ENCODE measurements at regions not wholly inside any gene's neighbourhood (a gene's known extent, or its start where the extent isn't known, plus 50 kb on each side); places are given as distances from the start of the nearest gene placed in this dataset.

- Histone ChIP-seq H3K9me3 (no peaks in the 10 kb centered on the region), H3K27me3 (no peaks in the 10 kb centered on the region), H3K4me1 (no peaks in the 10 kb centered on the region), H3K4me3 (no peak overlapping the region), H3K27ac (no peak overlapping the region), H3K36me3 (no peaks in the 10 kb centered on the region)
- DNase-seq (ENCODE audit: low spot score in 2 of 2): no peak
- TF ChIP-seq CTCF (IDR thresholded peaks at IDR 0.05): no peak
- intact Hi-C loops (cut with DNase I): no loop called here
Measured at GRCh38 chr3:139287557-139287956, 56.3 kb upstream of the MRPS22 start.

GRCh38 chr3:139288266-139288821, 55.5 kb upstream of the MRPS22 start:
- no peak for DNase-seq (ENCODE audit: low spot score in 2 of 2)

GRCh38 chr3:139289860-139290524, 53.8 kb upstream of the MRPS22 start:
- no peak for TF ChIP-seq CTCF (IDR thresholded peaks at IDR 0.05)
- H3K4me3 ChIP-seq: no peak overlapping the region
- H3K4me1 ChIP-seq: no peaks in the 10 kb centered on the region
- intact Hi-C loops (cut with DNase I): no loop called here
- DNase-seq (ENCODE audit: low spot score in 2 of 2): no peak
- no peaks in the 10 kb centered on the region for H3K36me3 ChIP-seq
- no peaks in the 10 kb centered on the region for H3K27me3 ChIP-seq
- H3K9me3 ChIP-seq: no peaks in the 10 kb centered on the region
- no peak overlapping the region for H3K27ac ChIP-seq

More at GRCh38 chr3:139288266-139288821, 55.5 kb upstream of the MRPS22 start:
- Histone ChIP-seq H3K36me3 (no peaks in the 10 kb centered on the region), H3K4me3 (no peak overlapping the region), H3K9me3 (no peaks in the 10 kb centered on the region), H3K27ac (no peak overlapping the region), H3K27me3 (no peaks in the 10 kb centered on the region), H3K4me1 (no peaks in the 10 kb centered on the region)
- intact Hi-C loops (cut with DNase I): no loop called here
- no peak for TF ChIP-seq CTCF (IDR thresholded peaks at IDR 0.05)

- Histone ChIP-seq H3K27ac (no peak overlapping the region), H3K4me1 (no peaks in the 10 kb centered on the region), H3K36me3 (no peaks in the 10 kb centered on the region), H3K4me3 (no peak overlapping the region), H3K9me3 (no peaks in the 10 kb centered on the region), H3K27me3 (no peaks in the 10 kb centered on the region)
- no peak for TF ChIP-seq CTCF (IDR thresholded peaks at IDR 0.05)
- no peak for DNase-seq (ENCODE audit: low spot score in 2 of 2)
- intact Hi-C loops (cut with DNase I): no loop called here
Measured at GRCh38 chr3:139291276-139292051, 52.4 kb upstream of the MRPS22 start.

GRCh38 chr3:139292192-139292591, 51.6 kb upstream of the MRPS22 start:
- no peak overlapping the region for H3K4me3 ChIP-seq
- no peaks in the 10 kb centered on the region for H3K9me3 ChIP-seq
- H3K27me3 ChIP-seq: no peaks in the 10 kb centered on the region
- intact Hi-C loops (cut with DNase I): no loop called here
- TF ChIP-seq CTCF (IDR thresholded peaks at IDR 0.05): no peak
- H3K4me1 ChIP-seq: no peaks in the 10 kb centered on the region
- H3K27ac ChIP-seq: no peak overlapping the region
- H3K36me3 ChIP-seq: no peaks in the 10 kb centered on the region
- DNase-seq (ENCODE audit: low spot score in 2 of 2): no peak

Data from ascending aorta (tissue), 2 donors.